Transverse colon (tissue), 4 donors: ENCODE measurements at regions not wholly inside any gene's neighbourhood (a gene's known extent, or its start where the extent isn't known, plus 50 kb on each side); places are given as distances from the start of the nearest gene placed in this dataset.

ENCODE experiments used
- CTCF ChIP-seq, 5 experiments: fragments of 200-600 bp in 3 of 5; fragments of 450-650 bp in 2 of 5; sonication (generic) in 3 of 5; IDR thresholded peaks; 1 replicate in 2 of 5; 2 replicates in 3 of 5; pipeline ENCODE4 v1.5.1; 2016 to 2017; ENCODE audit warnings: antibody characterized with exemption in 5 of 5, inconsistent platforms in 3 of 5, mild to moderate bottlenecking in 2 of 5, moderate library complexity in 1 of 5
- EP300 ChIP-seq: sonication (generic); formaldehyde crosslinking; IDR thresholded peaks from one replicate; pipeline ENCODE4 v1.6.1; 2017; ENCODE audit warnings: antibody characterized with exemption, low read depth
- POLR2A ChIP-seq: fragments of 450-650 bp; IDR thresholded peaks from one replicate; pipeline ENCODE4 v1.6.1; 2016; ENCODE audit warnings: antibody characterized with exemption, mild to moderate bottlenecking, moderate library complexity
- POLR2AphosphoS5 ChIP-seq, 3 donors: sonication (generic); formaldehyde crosslinking; IDR thresholded peaks; one replicate each; pipeline ENCODE4 v1.6.1; 2016; ENCODE audit warnings: antibody characterized with exemption in 3 of 3

- no peak for TF ChIP-seq CTCF (IDR thresholded peaks at IDR 0.05)
- TF ChIP-seq POLR2AphosphoS5 (IDR thresholded peaks at IDR 0.05): no peak
- TF ChIP-seq POLR2A: no peak
- TF ChIP-seq EP300: no peak
Measured at GRCh38 chr18:6625481-6625880, 104.0 kb upstream of the ARHGAP28 start.
